NT2/D1 (cell line): ENCODE measurements at regions not wholly inside any gene's neighbourhood (a gene's known extent, or its start where the extent isn't known, plus 50 kb on each side); places are given as distances from the start of the nearest gene placed in this dataset.

Experiments used
- DNase-seq: peaks from one replicate; pipeline ENCODE4 v3.0.0-alpha.2; 2011; ENCODE audit warnings: low read depth, low spot score
- H3K27me3 ChIP-seq: 2 replicates; pipeline ENCODE4 v1.6.0; 2011; ENCODE audit warnings: mild to moderate bottlenecking; ENCODE audit not compliant: insufficient read length, insufficient read depth
- H3K36me3 ChIP-seq: 2 replicates; pipeline ENCODE4 v1.6.1; 2011; ENCODE audit warnings: mild to moderate bottlenecking, low read length, mixed read lengths; ENCODE audit not compliant: insufficient read depth, insufficient read length
- H3K4me1 ChIP-seq: 2 replicates; pipeline ENCODE4 v1.5.1; 2011; ENCODE audit not compliant: insufficient read depth, insufficient read length
- H3K4me3 ChIP-seq: 2 replicates; pipeline ENCODE4 v1.5.1; 2011; ENCODE audit warnings: low read depth; ENCODE audit not compliant: insufficient read length
- H3K9ac ChIP-seq: 2 replicates; pipeline ENCODE4 v1.6.0; 2011; ENCODE audit warnings: low read depth; ENCODE audit not compliant: insufficient read length
- H3K9me3 ChIP-seq: 2 replicates; pipeline ENCODE4 v1.5.1; 2011; ENCODE audit warnings: mild to moderate bottlenecking, low read length; ENCODE audit not compliant: insufficient read depth
- SUZ12 ChIP-seq: IDR thresholded peaks from 2 replicates; pipeline ENCODE4 v1.6.1; 2011; ENCODE audit not compliant: insufficient read length, insufficient read depth; ENCODE audit errors: extremely low read depth
- YY1 ChIP-seq: IDR thresholded peaks from 2 replicates; pipeline ENCODE4 v1.6.1; 2011; ENCODE audit not compliant: insufficient read length, insufficient read depth
- ZNF274 ChIP-seq: IDR thresholded peaks from 2 replicates; pipeline ENCODE4 v1.6.1; 2011; ENCODE audit warnings: mild to moderate bottlenecking, low read depth, low read length

DNA sequence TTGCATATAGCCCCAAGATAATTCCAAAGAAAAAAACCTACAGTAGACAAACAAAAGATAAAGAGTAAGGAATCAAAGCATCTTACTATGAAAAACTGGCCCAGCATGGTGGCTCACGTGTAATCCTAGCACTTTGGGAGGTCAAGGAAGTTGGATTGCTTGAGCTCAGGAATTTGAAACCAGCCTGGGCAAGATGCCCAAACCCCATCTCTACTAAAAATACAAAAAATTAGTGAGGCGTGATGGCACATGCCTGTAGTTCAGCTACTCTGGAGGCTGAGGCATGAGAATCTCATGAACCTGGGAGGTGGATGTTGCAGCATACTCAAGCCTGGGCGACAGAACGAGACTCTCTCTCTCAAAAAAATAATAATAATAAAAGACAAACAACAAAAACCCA, 764.7 kb upstream of the KIF2B start:
- H3K4me1 ChIP-seq = no peaks in the 10 kb centered on the region
- H3K36me3 ChIP-seq = no peaks in the 10 kb centered on the region
- no peak for TF ChIP-seq SUZ12
- TF ChIP-seq ZNF274 = no peak
- no peak for TF ChIP-seq YY1
- no peak overlapping the region for H3K4me3 ChIP-seq
- H3K27me3 ChIP-seq = no peaks in the 10 kb centered on the region
- H3K9ac ChIP-seq = no peak overlapping the region
- H3K9me3 ChIP-seq = peaks cover 14% of the 10 kb centered on the region; the same call in 1 of the 2 replicates
- no peak for DNase-seq

DNA sequence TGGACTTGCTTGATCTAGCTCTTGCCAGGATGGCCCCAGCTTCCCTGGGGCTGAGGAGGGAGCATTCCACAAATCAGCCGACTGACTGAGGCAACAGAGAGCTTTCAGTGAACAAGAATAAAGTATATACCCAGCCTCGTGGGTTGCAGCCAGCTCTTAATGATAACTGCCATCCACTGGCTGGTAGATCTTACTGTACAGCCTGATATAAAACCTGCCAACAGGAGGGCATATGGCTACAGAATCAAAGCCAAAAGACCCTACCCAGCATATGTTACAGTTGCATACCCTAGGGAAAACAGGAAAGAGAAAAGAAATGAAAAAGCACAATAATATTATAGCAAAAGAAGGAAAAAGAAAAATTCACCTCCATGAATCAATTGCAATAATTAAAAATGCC, 775.9 kb upstream of the KIF2B start:
- no peak overlapping the region for H3K9ac ChIP-seq
- no peaks in the 10 kb centered on the region for H3K9me3 ChIP-seq
- TF ChIP-seq SUZ12 = no peak
- no peak for TF ChIP-seq YY1
- TF ChIP-seq ZNF274 = no peak
- DNase-seq = no peak
- no peaks in the 10 kb centered on the region for H3K27me3 ChIP-seq
- H3K4me1 ChIP-seq = no peaks in the 10 kb centered on the region
- H3K4me3 ChIP-seq = no peak overlapping the region
- H3K36me3 ChIP-seq = no peaks in the 10 kb centered on the region

DNA sequence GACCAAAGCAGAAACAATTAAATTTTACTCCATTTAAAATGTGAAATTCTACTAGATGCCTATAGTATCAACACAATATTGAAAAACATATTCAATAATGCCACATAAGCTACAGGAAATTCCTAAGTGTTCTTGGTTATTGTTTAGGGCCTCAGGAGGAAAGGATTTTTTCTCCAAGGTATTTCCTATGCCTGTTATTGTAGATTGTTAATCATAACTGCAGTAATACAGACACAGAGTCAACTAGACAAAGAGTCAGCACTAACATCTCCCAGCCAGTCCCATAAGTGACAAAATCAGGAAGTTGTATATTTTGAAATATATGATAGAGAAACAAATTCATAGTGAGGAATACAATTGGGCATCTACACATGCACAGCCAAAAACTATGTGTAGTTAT, 782.7 kb upstream of the KIF2B start:
- DNase-seq = no peak
- no peak for TF ChIP-seq SUZ12
- H3K36me3 ChIP-seq = no peaks in the 10 kb centered on the region
- H3K9ac ChIP-seq = no peak overlapping the region
- H3K4me3 ChIP-seq = no peak overlapping the region
- no peaks in the 10 kb centered on the region for H3K9me3 ChIP-seq
- no peaks in the 10 kb centered on the region for H3K4me1 ChIP-seq
- no peaks in the 10 kb centered on the region for H3K27me3 ChIP-seq

DNA sequence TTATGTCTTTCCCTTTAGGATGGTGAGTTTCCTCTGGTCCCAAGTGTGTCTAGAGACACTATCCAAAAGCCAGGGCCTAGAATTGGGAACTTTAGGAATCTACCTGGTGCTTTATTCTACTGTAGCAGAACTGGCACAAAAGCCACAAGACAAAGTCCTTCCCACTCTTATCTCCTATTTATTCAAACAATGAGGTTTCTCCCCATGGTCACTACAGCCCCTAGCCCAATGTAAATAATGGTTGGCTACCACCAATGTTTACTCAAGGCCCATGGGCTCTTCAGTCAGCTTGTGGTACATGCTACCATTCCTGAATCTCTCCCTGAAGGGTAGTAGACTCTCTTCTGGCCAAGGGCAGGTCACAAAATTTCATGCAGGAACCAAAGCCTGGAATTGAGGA, 789.4 kb upstream of the KIF2B start:
- Histone ChIP-seq H3K4me1 (no peaks in the 10 kb centered on the region), H3K4me3 (no peak overlapping the region), H3K36me3 (no peaks in the 10 kb centered on the region), H3K9ac (no peak overlapping the region), H3K9me3 (no peaks in the 10 kb centered on the region), H3K27me3 (no peaks in the 10 kb centered on the region)
- no peak for DNase-seq
- no peak for TF ChIP-seq ZNF274
- TF ChIP-seq SUZ12 = no peak
- no peak for TF ChIP-seq YY1

DNA sequence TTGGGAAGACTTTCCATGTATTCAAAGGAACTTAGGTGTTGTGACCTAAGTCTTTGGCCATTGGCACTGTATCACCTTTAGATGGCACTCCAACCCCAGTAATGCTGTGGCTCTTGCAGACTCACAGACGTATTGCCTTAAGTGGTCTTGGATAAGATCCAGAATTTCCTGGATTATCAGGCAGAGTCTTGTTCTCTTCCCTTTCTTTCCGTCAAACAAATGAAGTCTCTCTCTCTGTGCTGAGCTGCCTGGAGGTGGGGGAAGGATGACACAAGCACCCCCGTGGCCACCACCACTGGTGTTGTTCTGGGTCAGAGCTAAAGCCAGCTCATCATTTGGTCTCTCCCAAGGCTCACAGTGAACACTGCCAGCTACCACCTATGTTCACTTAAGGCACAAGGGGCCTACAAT, 789.9 kb upstream of the KIF2B start:
- Histone ChIP-seq H3K36me3 (no peaks in the 10 kb centered on the region), H3K9ac (no peak overlapping the region), H3K4me1 (no peaks in the 10 kb centered on the region), H3K9me3 (no peaks in the 10 kb centered on the region), H3K27me3 (no peaks in the 10 kb centered on the region), H3K4me3 (no peak overlapping the region)
- peak; percentile 84 for DNase-seq
- no peak for TF ChIP-seq SUZ12
- no peak for TF ChIP-seq YY1
- TF ChIP-seq ZNF274 = no peak

DNA sequence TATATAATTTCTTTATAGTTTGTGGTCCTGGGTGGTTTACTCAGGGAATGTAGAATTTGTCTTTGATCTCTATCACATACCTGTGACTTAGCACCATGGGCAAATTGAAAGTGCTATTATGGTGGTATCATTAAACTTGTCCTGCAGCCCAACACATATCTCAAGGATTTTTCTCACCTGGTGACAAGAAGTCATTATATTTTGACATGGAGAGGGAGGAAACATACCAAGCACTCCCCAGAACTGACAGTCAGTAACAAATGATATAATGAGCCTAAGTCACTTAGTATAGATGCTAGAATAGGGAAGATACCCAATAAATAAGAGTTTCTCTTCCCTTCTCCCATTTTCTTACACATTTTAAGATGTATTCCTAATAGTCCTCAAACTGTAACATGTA, 805.5 kb upstream of the KIF2B start:
- TF ChIP-seq ZNF274 (no peak), YY1 (no peak), SUZ12 (no peak)
- peaks cover 11% of the 10 kb centered on the region; the same call in 1 of the 2 replicates for H3K9me3 ChIP-seq
- H3K27me3 ChIP-seq = no peaks in the 10 kb centered on the region
- no peak overlapping the region for H3K4me3 ChIP-seq
- no peak overlapping the region for H3K9ac ChIP-seq
- no peaks in the 10 kb centered on the region for H3K36me3 ChIP-seq
- no peaks in the 10 kb centered on the region for H3K4me1 ChIP-seq
- no peak for DNase-seq

DNA sequence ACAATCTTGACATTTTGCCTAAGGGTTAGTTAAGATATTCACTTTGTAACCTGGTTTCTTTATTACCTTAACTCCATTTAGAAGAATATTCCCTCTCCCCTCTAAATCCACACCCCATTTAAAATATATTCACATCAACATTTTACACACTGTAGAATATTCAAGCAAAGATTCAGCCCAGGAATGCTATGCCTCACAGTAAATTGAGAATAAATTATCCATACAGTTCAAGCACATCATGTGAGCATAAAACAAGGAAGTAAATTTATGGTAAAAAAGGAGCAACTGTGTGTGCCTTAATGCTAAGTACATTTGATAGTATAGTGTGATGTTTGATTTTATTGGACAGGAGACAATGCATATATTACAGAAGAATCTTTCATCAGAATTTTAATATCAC, 806.6 kb upstream of the KIF2B start:
- no peak for DNase-seq
- no peaks in the 10 kb centered on the region for H3K27me3 ChIP-seq
- H3K9me3 ChIP-seq = peaks cover 11% of the 10 kb centered on the region; the same call in 1 of the 2 replicates
- no peak overlapping the region for H3K4me3 ChIP-seq
- no peaks in the 10 kb centered on the region for H3K4me1 ChIP-seq
- H3K9ac ChIP-seq = no peak overlapping the region
- H3K36me3 ChIP-seq = no peaks in the 10 kb centered on the region
- TF ChIP-seq SUZ12 (no peak), YY1 (no peak), ZNF274 (no peak)

DNA sequence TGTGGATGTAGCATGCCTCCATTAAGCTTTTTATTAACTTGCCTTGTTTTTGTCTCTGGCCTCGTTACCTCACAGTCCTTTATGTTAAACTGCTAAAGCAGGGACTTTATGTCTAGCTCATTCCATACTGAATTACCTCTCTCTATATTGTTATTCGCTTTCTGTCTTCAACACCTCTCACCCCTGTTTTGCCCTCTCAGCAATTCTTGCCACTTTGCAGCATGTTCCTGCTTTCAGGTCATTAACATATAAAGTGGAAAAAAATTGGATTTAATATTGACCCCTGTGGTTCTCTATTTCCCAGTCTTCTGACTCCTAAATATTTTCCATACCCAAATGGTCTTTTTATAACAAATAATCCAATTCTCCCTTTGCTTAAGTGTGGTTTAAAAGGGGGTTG, 810.4 kb upstream of the KIF2B start:
- Histone ChIP-seq H3K27me3 (no peaks in the 10 kb centered on the region), H3K9ac (no peak overlapping the region), H3K9me3 (no peaks in the 10 kb centered on the region), H3K36me3 (no peaks in the 10 kb centered on the region), H3K4me1 (no peaks in the 10 kb centered on the region), H3K4me3 (no peak overlapping the region)
- no peak for DNase-seq
- TF ChIP-seq SUZ12 = no peak
- TF ChIP-seq ZNF274 = no peak
